ENCODE measurements at regions not wholly inside any gene's neighbourhood (a gene's known extent, or its start where the extent isn't known, plus 50 kb on each side); places are given as distances from the start of the nearest gene placed in this dataset.

DNA sequence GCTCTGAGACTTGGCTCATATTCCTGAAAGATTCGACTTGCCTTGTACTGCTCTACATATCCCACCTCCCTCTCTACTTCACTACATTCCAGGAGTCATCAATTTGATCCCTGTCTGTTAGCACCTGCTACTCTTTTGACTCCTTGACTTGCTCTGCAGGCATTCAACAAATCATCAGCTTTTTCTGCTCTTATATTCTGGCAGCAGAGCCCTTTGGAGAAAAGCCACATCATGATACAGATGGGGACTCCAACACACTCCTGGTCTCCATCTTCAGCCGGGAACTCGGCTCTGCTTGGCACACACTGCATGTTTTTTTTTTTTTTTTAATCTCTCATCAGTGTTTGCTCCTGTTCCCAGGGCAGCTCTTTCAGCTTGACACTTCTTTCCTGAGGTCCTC, 293.2 kb upstream of the LCORL start:
- TF ChIP-seq, protein P1, sequence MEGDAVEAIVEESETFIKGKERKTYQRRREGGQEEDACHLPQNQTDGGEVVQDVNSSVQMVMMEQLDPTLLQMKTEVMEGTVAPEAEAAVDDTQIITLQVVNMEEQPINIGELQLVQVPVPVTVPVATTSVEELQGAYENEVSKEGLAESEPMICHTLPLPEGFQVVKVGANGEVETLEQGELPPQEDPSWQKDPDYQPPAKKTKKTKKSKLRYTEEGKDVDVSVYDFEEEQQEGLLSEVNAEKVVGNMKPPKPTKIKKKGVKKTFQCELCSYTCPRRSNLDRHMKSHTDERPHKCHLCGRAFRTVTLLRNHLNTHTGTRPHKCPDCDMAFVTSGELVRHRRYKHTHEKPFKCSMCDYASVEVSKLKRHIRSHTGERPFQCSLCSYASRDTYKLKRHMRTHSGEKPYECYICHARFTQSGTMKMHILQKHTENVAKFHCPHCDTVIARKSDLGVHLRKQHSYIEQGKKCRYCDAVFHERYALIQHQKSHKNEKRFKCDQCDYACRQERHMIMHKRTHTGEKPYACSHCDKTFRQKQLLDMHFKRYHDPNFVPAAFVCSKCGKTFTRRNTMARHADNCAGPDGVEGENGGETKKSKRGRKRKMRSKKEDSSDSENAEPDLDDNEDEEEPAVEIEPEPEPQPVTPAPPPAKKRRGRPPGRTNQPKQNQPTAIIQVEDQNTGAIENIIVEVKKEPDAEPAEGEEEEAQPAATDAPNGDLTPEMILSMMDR (IDR thresholded peaks at IDR 0.05): no peak
- TF ChIP-seq POLR2A (IDR thresholded peaks at IDR 0.05): no peak
